SK-N-SH (cell line): ENCODE measurements at regions not wholly inside any gene's neighbourhood (a gene's known extent, or its start where the extent isn't known, plus 50 kb on each side); places are given as distances from the start of the nearest gene placed in this dataset.

Source experiments
- CTCF ChIA-PET: fragments of 300-600, 350-600 bp; formaldehyde crosslinking; extraction: SDS; loops from one replicate; lab custom pipeline; 2021; lab: Yijun Ruan, JAX
- POLR2A ChIA-PET: fragments of 350-600 bp; sonication (Branson Sonifier 250); formaldehyde crosslinking; extraction: SDS; loops from one replicate; lab custom pipeline; 2020; ENCODE audit warnings: antibody characterized with exemption, inconsistent platforms; lab: Yijun Ruan, JAX
- DNase-seq: peaks from one replicate; pipeline ENCODE4 v3.0.0; 2012
- H2AFZ ChIP-seq: fragments of 200-600 bp; sonication (generic); 2 replicates; pipeline ENCODE4 v1.8.1; 2016; ENCODE audit warnings: antibody characterized with exemption, mild to moderate bottlenecking, low read depth
- H3F3A ChIP-seq: fragments of 200-600 bp; sonication (generic); replicated peaks from 2 replicates; pipeline ENCODE3; 2016; ENCODE audit warnings: antibody characterized with exemption, mild to moderate bottlenecking; ENCODE audit not compliant: insufficient read depth
- H3K27ac ChIP-seq, 2 experiments: fragments of 200-500 bp in 1 of 2; fragments of 200-600 bp in 1 of 2; sonication (Bioruptor generic) in 1 of 2; sonication (generic), shearing (Covaris generic) in 1 of 2; 2 replicates each; pipeline versions ENCODE4 v1.5.1 to v1.6.1; 2014 to 2016; ENCODE audit warnings: low read depth in 2 of 2, inconsistent platforms in 1 of 2, low read length in 1 of 2, mild to moderate bottlenecking in 1 of 2, mixed read lengths in 1 of 2
- H3K27me3 ChIP-seq: fragments of 200-600 bp; sonication (generic), shearing (Covaris generic); 2 replicates; pipeline ENCODE4 v1.6.1; 2016; ENCODE audit warnings: mixed run types; ENCODE audit not compliant: insufficient read depth
- H3K36me3 ChIP-seq, 2 experiments: fragments of 200-500 bp in 1 of 2; fragments of 200-600 bp in 1 of 2; sonication (Bioruptor generic) in 1 of 2; sonication (generic) in 1 of 2; replicated peaks in 1 of 2; 2 replicates each; pipeline versions ENCODE3 to v1.5.1; 2014 to 2016; ENCODE audit warnings: low read length in 1 of 2, mild to moderate bottlenecking in 1 of 2; ENCODE audit not compliant: insufficient read depth in 2 of 2, control insufficient read depth in 1 of 2
- H3K4me1 ChIP-seq, 2 experiments: fragments of 200-500 bp in 1 of 2; fragments of 200-600 bp in 1 of 2; sonication (Bioruptor generic) in 1 of 2; sonication (generic), shearing (Covaris generic) in 1 of 2; 2 replicates each; pipeline versions ENCODE4 v1.5.1 to v1.6.1; 2014 to 2016; ENCODE audit warnings: low read depth in 1 of 2, low read length in 1 of 2, mixed run types in 1 of 2; ENCODE audit not compliant: insufficient read depth in 2 of 2, control insufficient read depth in 1 of 2
- H3K4me2 ChIP-seq: fragments of 200-600 bp; sonication (generic), shearing (Covaris generic); 2 replicates; pipeline ENCODE4 v1.6.1; 2017; ENCODE audit warnings: mixed run types
- H3K4me3 ChIP-seq, 2 experiments: fragments of 200-500 bp in 1 of 2; fragments of 200-600 bp in 1 of 2; sonication (Bioruptor generic) in 1 of 2; sonication (generic), shearing (Covaris generic) in 1 of 2; 2 replicates each; pipeline versions ENCODE4 v1.5.1 to v1.8.1; 2014 to 2016; ENCODE audit warnings: low read depth in 2 of 2, inconsistent platforms in 1 of 2, low read length in 1 of 2, mild to moderate bottlenecking in 1 of 2, mixed read lengths in 1 of 2, moderate library complexity in 1 of 2
- H3K79me2 ChIP-seq: fragments of 200-600 bp; sonication (generic); 2 replicates; pipeline ENCODE4 v1.8.1; 2017; ENCODE audit warnings: mild to moderate bottlenecking; ENCODE audit not compliant: insufficient read depth
- H3K9ac ChIP-seq: fragments of 200-600 bp; sonication (generic); 2 replicates; pipeline ENCODE4 v1.6.1; 2017; ENCODE audit warnings: mixed run types
- H3K9me2 ChIP-seq: fragments of 200-600 bp; sonication (generic); 2 replicates; pipeline ENCODE4 v1.6.1; 2017; ENCODE audit warnings: mixed run types
- H3K9me3 ChIP-seq: fragments of 200-600 bp; sonication (generic); 2 replicates; pipeline ENCODE4 v1.6.1; 2017; ENCODE audit warnings: mixed run types, mild to moderate bottlenecking, moderate library complexity
- H4K20me1 ChIP-seq: fragments of 200-600 bp; sonication (generic); 2 replicates; pipeline ENCODE4 v1.6.1; 2017; ENCODE audit warnings: mild to moderate bottlenecking, mixed run types; ENCODE audit not compliant: insufficient read depth
- CHD2 ChIP-seq: fragments of 150-350 bp; IDR thresholded peaks from 2 replicates; pipeline ENCODE4 v1.6.1; 2018; ENCODE audit warnings: low read length; ENCODE audit not compliant: partially characterized antibody
- EZH2phosphoT487 ChIP-seq: fragments of 200-600 bp; sonication (generic); IDR thresholded peaks from 2 replicates; pipeline ENCODE4 v1.6.1; 2017; ENCODE audit warnings: low read depth, mixed run types, mild to moderate bottlenecking, antibody characterized with exemption, moderate library complexity, borderline replicate concordance
- FOSL2 ChIP-seq: IDR thresholded peaks from 2 replicates; pipeline ENCODE4 v1.4.0; 2012; ENCODE audit warnings: low read depth, mild to moderate bottlenecking, moderate library complexity, borderline replicate concordance
- FOXJ3 ChIP-seq: sonication (generic); formaldehyde crosslinking; IDR thresholded peaks from 2 replicates; pipeline ENCODE4 v1.5.1; 2020; ENCODE audit warnings: mild to moderate bottlenecking, missing genetic modification reagents
- FOXM1 ChIP-seq: IDR thresholded peaks from 2 replicates; pipeline ENCODE4 v1.4.0; 2012; ENCODE audit warnings: low read depth, mild to moderate bottlenecking
- GATA2 ChIP-seq: sonication (generic); formaldehyde crosslinking; IDR thresholded peaks from 2 replicates; pipeline ENCODE4 v1.5.0; 2020; ENCODE audit warnings: mild to moderate bottlenecking, missing genetic modification reagents
- JUND ChIP-seq: IDR thresholded peaks from 2 replicates; pipeline ENCODE4 v1.4.0; 2012
- MEF2A ChIP-seq: IDR thresholded peaks from 2 replicates; pipeline ENCODE4 v1.4.0; 2012; ENCODE audit warnings: low read depth, borderline replicate concordance
- PBX3 ChIP-seq: IDR thresholded peaks from 2 replicates; pipeline ENCODE4; 2012
- RAD21 ChIP-seq: IDR thresholded peaks from 2 replicates; pipeline ENCODE4 v1.6.1; 2012; ENCODE audit warnings: mild to moderate bottlenecking, low read length
- RCOR1 ChIP-seq: fragments of 150-350 bp; IDR thresholded peaks from 2 replicates; pipeline ENCODE4 v1.6.1; 2017; ENCODE audit warnings: antibody characterized with exemption, low read length
- REST ChIP-seq: IDR thresholded peaks from 2 replicates; pipeline ENCODE4 v1.6.1; 2012; ENCODE audit warnings: mild to moderate bottlenecking, low read depth, low read length, moderate library complexity
- RXRA ChIP-seq: IDR thresholded peaks from 2 replicates; pipeline ENCODE4 v1.4.0; 2012; ENCODE audit warnings: low read depth, mild to moderate bottlenecking, borderline replicate concordance
- SIN3A ChIP-seq: IDR thresholded peaks from 2 replicates; pipeline ENCODE4 v1.6.1; 2012; ENCODE audit warnings: low read depth, mild to moderate bottlenecking, low read length, moderate library complexity, borderline replicate concordance
- TAF1 ChIP-seq: IDR thresholded peaks from 2 replicates; pipeline ENCODE4 v1.6.1; 2012; ENCODE audit warnings: low read depth, mild to moderate bottlenecking, low read length, moderate library complexity, borderline replicate concordance
- TCF12 ChIP-seq: IDR thresholded peaks from 2 replicates; pipeline ENCODE4 v1.4.0; 2012
- TEAD4 ChIP-seq: IDR thresholded peaks from 2 replicates; pipeline ENCODE4 v1.4.0; 2012; ENCODE audit warnings: mild to moderate bottlenecking, borderline replicate concordance; ENCODE audit not compliant: insufficient read depth
- whole genome bisulfite sequencing: methylation state at CpG from one replicate; pipeline ENCODE4 v1.1.6; 2017; ENCODE audit warnings: low lambda C conversion rate; 5-methylcytosine and 5-hydroxymethylcytosine counted together
- TF ChIP-seq, protein P1 (sequence below): IDR thresholded peaks from 2 replicates; pipeline ENCODE4 v1.4.0; 2012; ENCODE audit warnings: low read depth
- TF ChIP-seq, protein P2 (sequence below): IDR thresholded peaks from 2 replicates; pipeline ENCODE4 v1.4.0; 2012; ENCODE audit warnings: low read depth, borderline replicate concordance
- TF ChIP-seq, protein P3 (sequence below): IDR thresholded peaks from 2 replicates; pipeline ENCODE4 v1.4.0; 2012; ENCODE audit warnings: low read depth, borderline replicate concordance

- Histone ChIP-seq H3K9me2 (no peaks in the 10 kb centered on the region), H2AFZ (no peak overlapping the region)
- TF ChIP-seq, protein P1, sequence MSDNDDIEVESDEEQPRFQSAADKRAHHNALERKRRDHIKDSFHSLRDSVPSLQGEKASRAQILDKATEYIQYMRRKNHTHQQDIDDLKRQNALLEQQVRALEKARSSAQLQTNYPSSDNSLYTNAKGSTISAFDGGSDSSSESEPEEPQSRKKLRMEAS = no peak
- TF ChIP-seq SIN3A = no peak
- TF ChIP-seq, protein P2, sequence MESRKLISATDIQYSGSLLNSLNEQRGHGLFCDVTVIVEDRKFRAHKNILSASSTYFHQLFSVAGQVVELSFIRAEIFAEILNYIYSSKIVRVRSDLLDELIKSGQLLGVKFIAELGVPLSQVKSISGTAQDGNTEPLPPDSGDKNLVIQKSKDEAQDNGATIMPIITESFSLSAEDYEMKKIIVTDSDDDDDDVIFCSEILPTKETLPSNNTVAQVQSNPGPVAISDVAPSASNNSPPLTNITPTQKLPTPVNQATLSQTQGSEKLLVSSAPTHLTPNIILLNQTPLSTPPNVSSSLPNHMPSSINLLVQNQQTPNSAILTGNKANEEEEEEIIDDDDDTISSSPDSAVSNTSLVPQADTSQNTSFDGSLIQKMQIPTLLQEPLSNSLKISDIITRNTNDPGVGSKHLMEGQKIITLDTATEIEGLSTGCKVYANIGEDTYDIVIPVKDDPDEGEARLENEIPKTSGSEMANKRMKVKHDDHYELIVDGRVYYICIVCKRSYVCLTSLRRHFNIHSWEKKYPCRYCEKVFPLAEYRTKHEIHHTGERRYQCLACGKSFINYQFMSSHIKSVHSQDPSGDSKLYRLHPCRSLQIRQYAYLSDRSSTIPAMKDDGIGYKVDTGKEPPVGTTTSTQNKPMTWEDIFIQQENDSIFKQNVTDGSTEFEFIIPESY = no peak
- TF ChIP-seq JUND = no peak
- TF ChIP-seq EZH2phosphoT487 = no peak
- no peak for TF ChIP-seq FOSL2
- no peak for TF ChIP-seq REST
- TF ChIP-seq RXRA = no peak
- no peak for TF ChIP-seq FOXM1
- TF ChIP-seq TEAD4 = no peak
- TF ChIP-seq GATA2 = no peak
- no peak for TF ChIP-seq CHD2
Observed at GRCh38 chr4:112055100-112055499, 90.2 kb upstream of the FAM241A start.

GRCh38 chr4:112057470-112057869, 87.8 kb upstream of the FAM241A start:
- Histone ChIP-seq H3K36me3 (no peaks in the 10 kb centered on the region), H3K4me2 (no peak overlapping the region), H3K9ac (no peak overlapping the region), H2AFZ (no peak overlapping the region), H3K27ac (no peak overlapping the region), H3K4me3 (no peak overlapping the region), H3F3A (no peaks in the 10 kb centered on the region), H3K4me1 (no peaks in the 10 kb centered on the region; a peak in 1 of 4 replicates), H3K27me3 (peaks cover 7% of the 10 kb centered on the region; the same call in 1 of the 2 replicates), H3K9me2 (no peaks in the 10 kb centered on the region), H4K20me1 (no peaks in the 10 kb centered on the region), H3K79me2 (no peaks in the 10 kb centered on the region), H3K9me3 (no peaks in the 10 kb centered on the region)
- ChIA-PET POLR2A (no interaction called here), CTCF (no interaction called here)
- no peak for DNase-seq
- 9% methylated on average over 3 of the region's 3 CpGs for WGBS
- TF ChIP-seq, protein P3, sequence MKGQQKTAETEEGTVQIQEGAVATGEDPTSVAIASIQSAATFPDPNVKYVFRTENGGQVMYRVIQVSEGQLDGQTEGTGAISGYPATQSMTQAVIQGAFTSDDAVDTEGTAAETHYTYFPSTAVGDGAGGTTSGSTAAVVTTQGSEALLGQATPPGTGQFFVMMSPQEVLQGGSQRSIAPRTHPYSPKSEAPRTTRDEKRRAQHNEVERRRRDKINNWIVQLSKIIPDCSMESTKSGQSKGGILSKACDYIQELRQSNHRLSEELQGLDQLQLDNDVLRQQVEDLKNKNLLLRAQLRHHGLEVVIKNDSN = no peak
- TF ChIP-seq FOSL2 (no peak), MEF2A (no peak), PBX3 (no peak), EZH2phosphoT487 (no peak), TAF1 (no peak), FOXJ3 (CRISPR knock-in tag) (no peak), RCOR1 (no peak), TCF12 (no peak), RAD21 (no peak)

More at GRCh38 chr4:112055100-112055499, 90.2 kb upstream of the FAM241A start:
- no peaks in the 10 kb centered on the region for H3K79me2 ChIP-seq
- no peaks in the 10 kb centered on the region for H3F3A ChIP-seq
- H3K27ac ChIP-seq = no peak overlapping the region
- no peaks in the 10 kb centered on the region for H3K36me3 ChIP-seq
- no peak overlapping the region for H3K4me2 ChIP-seq
- no peaks in the 10 kb centered on the region for H3K4me1 ChIP-seq
- H3K9me3 ChIP-seq = no peaks in the 10 kb centered on the region
- CTCF ChIA-PET = interaction anchor here (0.8 kb wide), 1 partner anchor 21 kb away, joined by 3 read pairs; no protein-coding TSS in a partner anchor
- no peaks in the 10 kb centered on the region for H4K20me1 ChIP-seq
- H3K9ac ChIP-seq = no peak overlapping the region
- DNase-seq = no peak
- no peak overlapping the region for H3K4me3 ChIP-seq
- peaks cover 7% of the 10 kb centered on the region; the same call in 1 of the 2 replicates for H3K27me3 ChIP-seq
- POLR2A ChIA-PET = no interaction called here
